H1 (cell line): ENCODE measurements at regions not wholly inside any gene's neighbourhood (a gene's known extent, or its start where the extent isn't known, plus 50 kb on each side); places are given as distances from the start of the nearest gene placed in this dataset.

ENCODE experiments used
- CTCF ChIA-PET: fragments of 300-600 bp; sonication (Branson Sonifier 250); formaldehyde crosslinking; loops from one replicate; lab custom pipeline; 2021; ENCODE audit not compliant: partially characterized antibody; lab: Charles Lee
- POLR2A ChIA-PET: fragments of 300-600 bp; sonication (Branson Sonifier 250); formaldehyde crosslinking; loops from one replicate; lab custom pipeline; 2021; ENCODE audit warnings: inconsistent platforms; ENCODE audit not compliant: partially characterized antibody; lab: Charles Lee
- DNase-seq, 2 experiments: peaks; one replicate each; pipeline versions ENCODE4 v3.0.0 to v3.0.0-alpha.2; 2010 to 2022; ENCODE audit warnings: low spot score in 2 of 2, low read depth in 1 of 2, mixed read lengths in 1 of 2
- FAIRE-seq: peaks from 2 replicates; lab custom pipeline; 2011; peaks lifted over from hg19 to GRCh38; lab: Jason Lieb, UNC
- H2AFZ ChIP-seq: 2 replicates; pipeline ENCODE4 v1.8.1; 2012; ENCODE audit warnings: low read length, inconsistent platforms
- H2AK5ac ChIP-seq: 2 replicates; pipeline ENCODE4 v1.6.1; 2013; ENCODE audit warnings: low read depth, low read length
- H2BK120ac ChIP-seq: replicated peaks from 2 replicates; pipeline ENCODE3; 2013; ENCODE audit warnings: low read depth, low read length, inconsistent platforms
- H2BK12ac ChIP-seq: 2 replicates; pipeline ENCODE4 v1.6.1; 2013; ENCODE audit warnings: low read depth, low read length
- H2BK15ac ChIP-seq: 2 replicates; pipeline ENCODE4 v1.6.1; 2013; ENCODE audit warnings: low read length
- H2BK20ac ChIP-seq: 2 replicates; pipeline ENCODE4 v1.6.1; 2013; ENCODE audit warnings: low read length
- H2BK5ac ChIP-seq: 2 replicates; pipeline ENCODE4 v1.6.1; 2013; ENCODE audit warnings: low read depth, low read length
- H3K14ac ChIP-seq: 2 replicates; pipeline ENCODE4 v1.6.1; 2013; ENCODE audit warnings: inconsistent platforms; ENCODE audit not compliant: insufficient read length
- H3K18ac ChIP-seq: 2 replicates; pipeline ENCODE4 v1.6.1; 2013; ENCODE audit warnings: low read length; ENCODE audit errors: extremely low read depth
- H3K23ac ChIP-seq: 2 replicates; pipeline ENCODE4 v1.6.1; 2013; ENCODE audit warnings: inconsistent platforms; ENCODE audit not compliant: insufficient read length
- H3K23me2 ChIP-seq: 2 replicates; pipeline ENCODE4 v1.6.1; 2013; ENCODE audit warnings: low read depth, low read length
- H3K27ac ChIP-seq: 2 replicates; pipeline ENCODE4 v1.6.1; 2011; ENCODE audit warnings: low read depth, low read length, inconsistent platforms
- H3K27me3 ChIP-seq, 4 experiments: replicated peaks in 1 of 4; 1 replicate in 1 of 4; 2 replicates in 3 of 4; pipeline versions ENCODE4 v1.6.1 to v1.8.1; 2011 to 2013; ENCODE audit warnings: low read length in 3 of 4, mild to moderate bottlenecking in 3 of 4, inconsistent platforms in 2 of 4, mixed read lengths in 2 of 4, moderate library complexity in 1 of 4; ENCODE audit not compliant: control insufficient read depth in 3 of 4, insufficient read depth in 3 of 4; ENCODE audit errors: extremely low read depth in 1 of 4
- H3K36me3 ChIP-seq, 4 experiments: 2 replicates each; pipeline versions ENCODE4 v1.6.1 to v1.8.1; 2011 to 2013; ENCODE audit warnings: mild to moderate bottlenecking in 4 of 4, low read length in 3 of 4, moderate library complexity in 2 of 4, control low read depth in 1 of 4, inconsistent platforms in 1 of 4; ENCODE audit not compliant: insufficient read depth in 4 of 4, control insufficient read depth in 2 of 4
- H3K4ac ChIP-seq: replicated peaks from 2 replicates; pipeline ENCODE3; 2013; ENCODE audit warnings: low read length, low read depth, mixed read lengths, inconsistent platforms; ENCODE audit not compliant: insufficient read length
- H3K4me1 ChIP-seq, 4 experiments: replicated peaks in 1 of 4; 1 replicate in 1 of 4; 2 replicates in 3 of 4; pipeline versions ENCODE4 v1.6.1 to v1.8.1; 2011 to 2013; ENCODE audit warnings: low read length in 3 of 4, inconsistent platforms in 2 of 4, mixed read lengths in 1 of 4; ENCODE audit not compliant: insufficient read depth in 4 of 4, control insufficient read depth in 3 of 4
- H3K4me2 ChIP-seq, 2 experiments: 2 replicates each; pipeline versions ENCODE4 v1.6.1 to v1.8.1; 2011 to 2013; ENCODE audit warnings: low read depth in 2 of 2, low read length in 2 of 2, control low read depth in 1 of 2, inconsistent platforms in 1 of 2, mild to moderate bottlenecking in 1 of 2; ENCODE audit not compliant: insufficient read depth in 1 of 2
- H3K4me3 ChIP-seq, 4 experiments: fragments of 200-600, 300-600 bp in 1 of 4; sonication (generic), shearing (Covaris generic), sonication (Bioruptor Twin) in 1 of 4; 2 replicates each; pipeline versions ENCODE4 v1.5.1 to v1.8.1; 2011 to 2016; ENCODE audit warnings: low read length in 4 of 4, low read depth in 3 of 4, control low read depth in 2 of 4, inconsistent platforms in 2 of 4, mild to moderate bottlenecking in 2 of 4, mixed read lengths in 1 of 4, moderate library complexity in 1 of 4; ENCODE audit not compliant: insufficient read depth in 2 of 4; ENCODE audit errors: extremely low read depth in 1 of 4
- H3K56ac ChIP-seq: replicated peaks from 2 replicates; pipeline ENCODE3; 2013; ENCODE audit warnings: low read depth, mild to moderate bottlenecking, mixed read lengths, low read length, inconsistent platforms; ENCODE audit not compliant: insufficient read length
- H3K79me1 ChIP-seq: 2 replicates; pipeline ENCODE4 v1.6.1; 2013; ENCODE audit warnings: low read depth, low read length, control low read depth
- H3K79me2 ChIP-seq, 2 experiments: 2 replicates each; pipeline versions ENCODE4 v1.6.1 to v1.8.1; 2012 to 2013; ENCODE audit warnings: low read length in 2 of 2, mild to moderate bottlenecking in 2 of 2, inconsistent platforms in 1 of 2; ENCODE audit not compliant: insufficient read depth in 2 of 2, control insufficient read depth in 1 of 2
- H3K9ac ChIP-seq, 4 experiments: replicated peaks in 1 of 4; 1 replicate in 1 of 4; 2 replicates in 3 of 4; pipeline versions ENCODE4 v1.6.1 to v1.8.1; 2011 to 2013; ENCODE audit warnings: low read depth in 3 of 4, low read length in 3 of 4, control low read depth in 2 of 4, mild to moderate bottlenecking in 2 of 4, moderate library complexity in 2 of 4, inconsistent platforms in 1 of 4; ENCODE audit errors: extremely low read depth in 1 of 4
- H3K9me3 ChIP-seq, 2 experiments: 2 replicates each; pipeline versions ENCODE4 v1.6.1 to v1.8.1; 2012 to 2013; ENCODE audit warnings: mild to moderate bottlenecking in 2 of 2, moderate library complexity in 2 of 2, control low read depth in 1 of 2, inconsistent platforms in 1 of 2, low read depth in 1 of 2, low read length in 1 of 2, mixed read lengths in 1 of 2; ENCODE audit not compliant: insufficient read depth in 2 of 2
- H4K20me1 ChIP-seq, 2 experiments: replicated peaks in 1 of 2; 2 replicates each; pipeline versions ENCODE3 to v1.8.1; 2011 to 2013; ENCODE audit warnings: inconsistent platforms in 2 of 2, low read length in 2 of 2, mild to moderate bottlenecking in 1 of 2; ENCODE audit not compliant: insufficient read depth in 2 of 2, control insufficient read depth in 1 of 2
- H4K5ac ChIP-seq: 2 replicates; pipeline ENCODE4 v1.6.1; 2013; ENCODE audit warnings: low read length, low read depth, mixed read lengths, inconsistent platforms; ENCODE audit not compliant: insufficient read length
- H4K8ac ChIP-seq: 2 replicates; pipeline ENCODE4 v1.8.0; 2013; ENCODE audit warnings: mild to moderate bottlenecking, moderate library complexity, low read length, inconsistent platforms; ENCODE audit not compliant: insufficient read depth; ENCODE audit errors: extremely low read depth
- H4K91ac ChIP-seq: replicated peaks from 2 replicates; pipeline ENCODE3; 2013; ENCODE audit warnings: low read length, mixed read lengths, inconsistent platforms; ENCODE audit not compliant: insufficient read length
- ASH2L ChIP-seq: fragments of 200-600, 300-600 bp; sonication (generic); IDR thresholded peaks from one replicate; pipeline ENCODE4 v1.7.1; 2017; ENCODE audit warnings: low read length
- POLR2A ChIP-seq, 2 experiments: IDR thresholded peaks; 1 replicate in 1 of 2; 2 replicates in 1 of 2; pipeline ENCODE4 v1.6.1; 2011; ENCODE audit warnings: low read depth in 2 of 2, low read length in 2 of 2, mild to moderate bottlenecking in 2 of 2; ENCODE audit errors: control extremely low read depth in 1 of 2
- TAF7 ChIP-seq: optimal IDR thresholded peaks from 2 replicates; pipeline ENCODE3; 2011; ENCODE audit warnings: low read depth, mild to moderate bottlenecking, inconsistent platforms, low read length, moderate library complexity, borderline replicate concordance
- TBP ChIP-seq: IDR thresholded peaks from 2 replicates; pipeline ENCODE4 v1.6.1; 2011; ENCODE audit warnings: low read depth, low read length, improper control_type of control experiment
- WGBS, 2 experiments: shearing (Covaris generic) in 1 of 2; methylation state at CpG; one replicate each; pipeline versions ENCODE4 v1.1.6 to v1.1.7; 2013 to 2015; ENCODE audit warnings: low lambda C conversion rate in 2 of 2, mixed read lengths in 2 of 2, inconsistent platforms in 1 of 2, low coverage in 1 of 2, missing lambda C conversion rate in 1 of 2; ENCODE audit not compliant: insufficient replicate concordance in 2 of 2, insufficient coverage in 1 of 2, insufficient read length in 1 of 2; ENCODE audit errors: extremely low coverage in 1 of 2, missing lambda C conversion rate in 1 of 2; 5-methylcytosine and 5-hydroxymethylcytosine counted together

- TF ChIP-seq TAF7 (no peak), POLR2A (IDR thresholded peaks at IDR 0.05; ENCODE audit: control extremely low read depth in 1 of 2, low read depth in 2 of 2, low read length in 2 of 2) (no peak), ASH2L (no peak), TBP (no peak)
Measured at GRCh38 chr17:17426184-17426583, 50.6 kb upstream of the MED9 start.

More at GRCh38 chr17:17426184-17426583, 50.6 kb upstream of the MED9 start:
- no peak overlapping the region for H2BK5ac ChIP-seq
- no peak overlapping the region for H2BK15ac ChIP-seq
- H3K27me3 ChIP-seq = no peaks in the 10 kb centered on the region
- H2AK5ac ChIP-seq = no peak overlapping the region
- no peak overlapping the region for H2BK120ac ChIP-seq
- H3K9ac ChIP-seq = no peak overlapping the region
- no peak overlapping the region for H3K27ac ChIP-seq
- H3K4me2 ChIP-seq = no peak overlapping the region
- H3K14ac ChIP-seq = no peak overlapping the region
- no peaks in the 10 kb centered on the region for H3K79me2 ChIP-seq
- no peaks in the 10 kb centered on the region for H3K4me1 ChIP-seq
- WGBS, 2 experiments = 88% methylated on average over 4 of the region's 4 CpGs; no CpG with 5 or more reads in 1 of the 2 experiments
- no peak overlapping the region for H3K56ac ChIP-seq
- H3K23ac ChIP-seq = no peak overlapping the region
- no peaks in the 10 kb centered on the region for H4K20me1 ChIP-seq
- no peaks in the 10 kb centered on the region for H3K79me1 ChIP-seq
- POLR2A ChIA-PET = no interaction called here
- peaks cover 0 to 2% (median 0%) of the 10 kb centered on the region in 4 experiments; a peak in 1 of 8 replicates for H3K36me3 ChIP-seq
- FAIRE-seq (no peak), DNase-seq (no peak)
- no peak overlapping the region for H3K4ac ChIP-seq
- H2AFZ ChIP-seq = no peak overlapping the region
- H4K8ac ChIP-seq = no peak overlapping the region
- peaks cover 24 to 30% of the 10 kb centered on the region in 2 experiments; a peak in 3 of 4 replicates for H3K9me3 ChIP-seq
- no peak overlapping the region for H3K4me3 ChIP-seq
- H2BK20ac ChIP-seq = no peak overlapping the region
- no peak overlapping the region for H4K91ac ChIP-seq
- no peak overlapping the region for H2BK12ac ChIP-seq
- H3K23me2 ChIP-seq = no peaks in the 10 kb centered on the region
- no peak overlapping the region for H3K18ac ChIP-seq
- CTCF ChIA-PET = no interaction called here
- H4K5ac ChIP-seq = no peak overlapping the region
